GM18951 (cell line): ENCODE measurements at regions not wholly inside any gene's neighbourhood (a gene's known extent, or its start where the extent isn't known, plus 50 kb on each side); places are given as distances from the start of the nearest gene placed in this dataset.
"Not testable (repeated sequence)": the region's sequence is repeated elsewhere in the genome, so short reads cannot be mapped to it uniquely, and the experiment has no call there.

Source experiments
- POLR2A ChIP-seq: IDR thresholded peaks from 4 replicates; pipeline ENCODE4 v1.6.1; 2011; ENCODE audit warnings: mild to moderate bottlenecking; ENCODE audit not compliant: insufficient read length, insufficient read depth; ENCODE audit errors: extremely low read depth
- in situ Hi-C: fragments of 300-500 bp; cut with MboI; formaldehyde crosslinking; loops from one replicate; pipeline ENCODE4 v1.12.0; 2022; ENCODE audit warnings: low sequenced_read_pairs, mixed read lengths, inconsistent platforms; ENCODE audit not compliant: unreplicated experiment

- no peak for TF ChIP-seq POLR2A
- in situ Hi-C loops: no loop called here
These were observed 64.7 kb downstream of the KCNJ18 start for GRCh38 chr17:21756856-21757619.

DNA sequence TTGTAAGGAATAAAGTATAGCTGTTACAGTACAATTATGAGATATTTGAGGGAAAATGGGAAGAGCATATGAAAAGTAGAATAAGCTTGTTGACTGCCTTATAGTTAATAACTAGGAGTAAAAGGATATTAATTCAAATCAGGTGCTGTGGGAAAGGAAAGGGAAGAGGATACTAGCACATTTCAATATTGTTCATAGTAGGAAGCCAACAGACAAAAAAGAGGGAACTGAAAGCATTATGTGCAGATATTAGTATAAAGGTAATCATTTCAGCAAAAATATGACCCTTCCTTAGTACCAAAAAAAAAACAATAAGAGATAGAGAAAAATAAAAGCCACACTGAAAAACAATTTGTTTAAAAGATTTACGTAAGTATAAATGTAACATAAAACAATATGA is 67.3 kb downstream of the KCNJ18 start:
- in situ Hi-C loops: loop anchor here (5.0 kb wide), 1 partner anchor 437 kb away; no protein-coding TSS in a partner anchor

GRCh38 chr17:21763738-21764340 is 71.5 kb downstream of the KCNJ18 start:
- in situ Hi-C loops: loop anchor here (5.0 kb wide), 1 partner anchor 442 kb away; no protein-coding TSS in a partner anchor

DNA sequence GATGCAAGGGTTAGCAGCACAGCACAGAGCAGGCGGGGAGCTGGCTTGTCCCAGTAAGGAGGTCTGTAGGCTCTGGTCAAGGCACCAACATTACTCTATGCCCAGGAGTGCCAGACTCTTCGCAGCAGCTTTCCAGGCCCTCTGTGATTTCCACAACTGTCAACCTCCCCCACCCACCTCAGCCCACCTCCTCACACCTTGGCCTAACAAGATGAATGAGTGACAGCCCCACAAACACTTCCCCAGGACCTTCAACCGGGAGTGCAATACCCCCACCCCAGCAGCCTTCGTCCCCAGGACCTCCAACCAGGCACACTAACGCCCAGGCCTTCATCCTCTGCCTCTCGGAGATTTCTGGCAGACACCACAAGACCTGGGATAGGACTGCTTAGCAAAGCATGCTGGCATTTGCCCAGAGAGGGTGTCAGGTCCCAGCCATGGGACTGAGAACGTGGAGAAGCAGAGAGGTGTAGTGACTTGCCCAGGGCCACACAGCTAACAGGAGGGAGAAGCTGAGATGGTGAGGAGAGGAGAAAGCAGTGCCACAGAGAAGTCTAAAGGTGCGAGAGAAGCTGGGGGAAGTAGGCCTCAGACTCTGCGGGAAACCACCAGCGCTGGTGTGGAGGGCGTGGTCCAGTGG is 73.4 kb downstream of the KCNJ18 start:
- in situ Hi-C loops: not testable (repeated sequence)

DNA sequence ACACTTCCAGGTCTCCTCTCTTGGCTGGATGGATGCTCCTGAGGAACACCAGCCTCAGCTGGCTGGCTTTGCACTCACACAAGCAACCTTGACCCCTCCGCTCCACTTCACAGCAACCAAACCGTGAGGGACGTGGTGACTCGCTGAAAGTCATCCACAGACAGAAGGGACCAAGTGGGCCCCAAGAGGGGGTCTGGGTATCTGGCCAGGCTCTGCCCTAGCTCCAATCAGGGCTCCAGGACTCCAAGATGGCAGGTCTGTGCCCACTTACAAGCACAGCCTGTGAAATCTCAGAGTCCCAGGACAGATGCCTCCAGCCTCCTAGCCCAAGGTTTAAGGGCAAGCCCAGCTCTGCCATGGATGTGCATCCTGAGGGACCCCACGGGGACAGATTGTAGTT is 74.2 kb downstream of the KCNJ18 start:
- in situ Hi-C loops: not testable (repeated sequence)

- in situ Hi-C loops: not testable (repeated sequence)
These were observed 75.1 kb downstream of the KCNJ18 start for GRCh38 chr17:21767162-21768156.

DNA sequence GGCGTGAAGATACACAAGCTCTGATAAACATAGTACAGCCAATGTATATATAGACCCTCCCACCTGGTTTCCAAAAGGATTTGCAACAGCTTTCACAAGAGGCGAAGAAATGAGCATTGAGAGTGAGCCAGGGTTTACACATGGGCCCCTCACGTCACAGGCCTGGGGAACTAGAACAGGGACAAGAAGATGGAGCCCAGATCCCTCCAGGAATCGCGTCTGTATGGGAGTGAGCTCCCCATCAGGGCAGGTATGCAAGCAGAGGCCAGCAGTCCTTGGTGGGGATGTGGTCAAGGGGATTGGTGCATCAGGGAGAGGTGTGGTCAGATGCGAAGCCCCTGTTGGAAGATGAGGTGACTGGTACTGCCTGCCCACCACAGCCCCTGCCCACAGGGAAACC is 75.9 kb downstream of the KCNJ18 start:
- in situ Hi-C loops: not testable (repeated sequence)

GRCh38 chr17:21768729-21769462 is 76.6 kb downstream of the KCNJ18 start:
- in situ Hi-C loops: not testable (repeated sequence)

DNA sequence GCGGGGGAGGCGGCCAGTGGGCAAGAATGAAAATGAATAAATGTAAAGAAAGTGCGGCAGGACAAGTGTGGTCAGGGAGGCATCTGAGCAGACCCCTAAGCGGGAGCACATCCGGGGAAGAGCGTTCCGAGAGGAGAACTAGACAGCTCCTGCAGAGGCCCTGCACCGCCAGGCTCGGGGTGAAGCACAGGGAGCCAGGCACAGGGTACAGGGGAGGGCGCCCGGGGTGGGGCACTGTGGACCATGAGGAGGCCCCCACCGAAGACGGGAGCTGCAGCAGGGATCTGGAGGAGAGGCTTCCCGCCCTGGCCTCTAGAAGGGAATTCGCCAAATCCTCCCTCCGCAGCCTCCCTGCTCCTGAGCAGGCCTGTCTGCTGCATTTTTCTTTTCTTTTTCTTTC is 77.5 kb downstream of the KCNJ18 start:
- in situ Hi-C loops: loop anchor here (10.0 kb wide), 1 partner anchor 55 kb away; no protein-coding TSS in a partner anchor

DNA sequence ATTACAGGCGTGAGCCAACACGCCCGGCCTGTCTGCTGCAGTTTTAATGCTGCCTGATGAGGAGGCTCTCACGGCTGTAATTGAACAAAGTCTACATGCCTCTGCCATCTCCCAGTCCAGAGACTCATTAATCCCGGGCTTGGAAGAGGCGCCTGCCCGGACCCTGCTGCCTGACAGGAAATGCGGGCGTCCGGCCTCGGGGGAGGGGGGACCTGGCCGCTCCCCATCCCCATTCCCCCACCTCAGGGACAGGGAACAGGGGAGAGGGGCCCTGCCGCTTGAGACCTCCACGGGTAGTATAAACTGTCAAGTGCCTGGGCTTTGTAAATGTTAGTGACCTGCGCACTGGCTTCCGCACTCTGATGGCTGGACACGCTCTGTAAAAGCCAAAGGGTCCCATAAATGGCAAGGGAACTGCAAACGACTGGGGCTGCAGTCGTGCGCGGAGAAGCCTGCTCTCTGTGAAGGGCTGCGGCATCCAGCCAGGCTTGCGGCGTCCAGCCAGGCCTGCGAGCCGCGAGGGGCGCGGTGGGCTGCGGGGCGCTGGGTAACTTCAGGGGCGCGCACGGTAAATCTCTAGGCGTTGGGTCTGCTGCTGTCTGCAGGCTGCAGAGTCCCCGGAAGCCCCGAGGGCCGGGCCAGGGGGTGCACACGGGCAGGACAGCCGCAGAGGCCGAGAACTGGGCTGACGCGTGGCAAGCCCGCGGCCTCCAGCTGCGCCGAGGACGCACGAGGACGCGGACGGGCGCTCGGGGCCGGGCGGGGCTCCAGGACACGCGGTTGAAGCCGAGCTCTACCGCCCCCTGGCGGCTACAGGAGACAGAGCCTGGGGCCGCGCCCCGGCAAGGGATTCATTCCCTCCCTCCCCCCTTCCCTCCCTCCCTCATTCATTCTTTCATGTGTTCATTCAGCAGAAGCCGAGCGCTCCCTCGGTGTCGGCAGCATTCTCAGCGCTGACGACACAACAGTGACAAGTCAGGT is 78.4 kb downstream of the KCNJ18 start:
- in situ Hi-C loops: loop anchor here (10.0 kb wide), 1 partner anchor 54 kb away; no protein-coding TSS in a partner anchor

GRCh38 chr17:21772321-21772720 is 80.0 kb downstream of the KCNJ18 start:
- in situ Hi-C loops: loop anchor here (10.0 kb wide), 1 partner anchor 52 kb away; no protein-coding TSS in a partner anchor

DNA sequence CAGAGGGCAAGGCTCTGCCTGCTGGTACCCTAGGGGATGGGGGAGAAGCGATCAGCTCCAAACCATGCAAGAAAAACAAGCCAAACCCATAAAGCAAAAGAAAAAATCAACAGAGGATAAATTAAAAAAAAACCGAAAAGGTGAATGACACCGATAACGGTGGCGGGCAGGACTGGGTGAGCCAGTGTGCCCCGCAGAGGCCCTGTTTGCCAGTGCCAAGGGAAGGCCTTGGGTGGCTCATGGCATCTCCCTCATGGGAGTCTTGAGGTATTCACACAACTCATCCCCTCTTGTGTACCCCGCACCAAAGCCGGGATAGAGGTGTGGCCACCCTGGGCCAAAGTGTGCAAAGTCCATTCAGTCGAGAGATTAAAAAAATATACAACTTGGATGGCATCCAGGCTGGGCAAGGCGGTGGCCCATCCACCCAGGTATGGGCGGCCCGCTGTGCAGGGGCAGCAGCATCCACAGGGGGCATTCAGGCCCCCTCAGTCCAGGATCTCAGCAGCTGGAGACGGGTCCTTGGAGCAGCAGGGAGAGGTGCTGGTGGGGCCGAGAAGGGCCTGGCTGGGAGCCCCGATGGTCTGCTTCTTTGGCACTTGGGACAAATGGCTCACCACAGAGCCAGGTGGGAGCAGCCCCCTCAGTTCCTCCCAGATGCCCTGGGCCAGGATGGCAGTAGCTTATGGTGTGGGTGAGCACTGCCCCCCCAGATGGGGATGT is 80.8 kb downstream of the KCNJ18 start:
- in situ Hi-C loops: loop anchor here (10.0 kb wide), 1 partner anchor 52 kb away; no protein-coding TSS in a partner anchor

More at GRCh38 chr17:21772321-21772720, 80.0 kb downstream of the KCNJ18 start:
- TF ChIP-seq POLR2A: no peak
